ENCODE measurements at regions not wholly inside any gene's neighbourhood (a gene's known extent, or its start where the extent isn't known, plus 50 kb on each side); places are given as distances from the start of the nearest gene placed in this dataset.

DNA sequence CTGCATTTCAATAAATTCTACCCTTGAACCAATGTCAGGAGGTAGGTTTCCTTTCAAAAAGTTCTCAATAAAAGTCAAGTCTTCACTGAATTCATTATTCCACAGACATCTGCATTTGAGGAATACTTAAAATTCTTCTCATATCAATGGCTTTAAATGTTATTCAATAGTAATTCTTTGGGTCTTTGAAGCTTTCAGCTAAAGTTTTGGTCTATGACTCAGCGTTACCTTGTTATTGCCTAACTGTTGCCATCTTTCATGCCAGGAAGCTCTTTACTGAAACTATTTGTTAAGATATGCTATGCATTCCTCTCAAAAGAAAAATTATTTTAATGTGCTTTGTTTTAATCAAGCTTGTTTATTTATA, 170.5 kb downstream of the NNT start:
- Histone ChIP-seq H3F3A (ENCODE audit: insufficient read depth) (peaks cover 21% of the 10 kb centered on the region), H3K36me3 (ENCODE audit: low read depth) (no peaks in the 10 kb centered on the region), H3K4me3 (peak overlapping the region; percentile 4; the same call in 1 of the 2 replicates), H3K79me2 (ENCODE audit: insufficient read depth) (no peaks in the 10 kb centered on the region), H2AFZ (peak overlapping the region; percentile 48), H3K9ac (0 out of 2 replicates have a peak overlapping the region, but pooled peaks have one; percentile 26), H4K20me1 (ENCODE audit: insufficient read depth) (no peaks in the 10 kb centered on the region), H3K9me2 (ENCODE audit: insufficient read depth) (no peaks in the 10 kb centered on the region), H3K9me3 (ENCODE audit: low read depth) (no peaks in the 10 kb centered on the region), H3K27ac (peak overlapping the region; percentile 73), H3K4me2 (ENCODE audit: unreplicated experiment) (peak overlapping the region; percentile 60), H3K4me1 (ENCODE audit: insufficient read depth) (peaks cover 45% of the 10 kb centered on the region), H3K27me3 (replicated peaks; ENCODE audit: insufficient read depth) (no peaks in the 10 kb centered on the region)
- TF ChIP-seq EZH2phosphoT487 (IDR thresholded peaks at IDR 0.05; ENCODE audit: insufficient read depth, low read depth) (no peak), EZH2 (IDR thresholded peaks at IDR 0.05; ENCODE audit: insufficient read depth, poor library complexity, severe bottlenecking) (no peak)
- peak; percentile 75 for DNase-seq
- in situ Hi-C loops (cut with MboI) = no loop called here
- WGBS, 2 experiments (ENCODE audit: low coverage in 1 of 2, low lambda C conversion rate in 2 of 2, missing lambda C conversion rate in 2 of 2) = 12 to 26% methylated on average over 1 of the region's 1 CpG

DNA sequence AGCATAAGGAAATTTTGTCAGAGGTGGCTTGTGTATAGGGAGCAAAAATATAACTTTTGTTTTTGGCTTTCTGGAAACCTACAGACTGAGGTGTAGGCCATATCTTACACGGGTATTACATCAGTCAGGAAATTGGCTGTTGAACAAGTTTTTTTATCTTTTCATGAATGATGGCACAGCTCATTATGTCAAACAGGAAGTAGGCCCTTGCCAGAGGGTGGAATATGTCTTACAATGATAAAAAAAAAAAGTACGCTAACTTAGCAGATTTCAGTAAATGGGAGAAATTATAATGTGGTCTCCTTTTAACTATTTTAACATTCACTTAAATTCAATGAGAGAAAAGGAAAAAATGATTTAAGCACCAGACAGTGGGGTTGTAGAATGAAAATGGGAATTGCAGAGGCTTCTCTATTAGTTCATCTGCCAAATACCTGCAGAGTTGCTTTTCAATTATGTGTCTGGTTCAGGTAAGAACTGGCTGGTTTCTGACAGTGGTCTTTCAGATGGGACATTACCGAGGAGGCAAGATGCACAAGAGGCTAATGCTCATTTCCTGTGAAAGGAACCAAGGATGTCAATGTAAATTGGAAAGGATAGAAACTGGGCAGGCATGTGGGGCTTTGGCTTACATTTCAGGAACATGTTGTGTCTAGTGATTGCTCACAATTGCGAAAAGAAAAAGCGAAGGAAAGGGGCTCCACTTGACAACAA, 169.9 kb downstream of the NNT start:
- H4K20me1 ChIP-seq (ENCODE audit: insufficient read depth) = no peaks in the 10 kb centered on the region
- in situ Hi-C loops (cut with MboI) = no loop called here
- peak overlapping the region; percentile 48 for H2AFZ ChIP-seq
- TF ChIP-seq EZH2phosphoT487 (IDR thresholded peaks at IDR 0.05; ENCODE audit: insufficient read depth, low read depth) (no peak), EZH2 (IDR thresholded peaks at IDR 0.05; ENCODE audit: insufficient read depth, poor library complexity, severe bottlenecking) (no peak)
- H3K27me3 ChIP-seq (replicated peaks; ENCODE audit: insufficient read depth) = no peaks in the 10 kb centered on the region
- peaks cover 21% of the 10 kb centered on the region for H3F3A ChIP-seq (ENCODE audit: insufficient read depth)
- H3K9ac ChIP-seq = peak overlapping the region; percentile 42
- H3K79me2 ChIP-seq (ENCODE audit: insufficient read depth) = no peaks in the 10 kb centered on the region
- peak; percentile 56 for DNase-seq
- 57 to 60% methylated on average over 5 of the region's 5 CpGs for WGBS, 2 experiments (ENCODE audit: low coverage in 1 of 2, low lambda C conversion rate in 2 of 2, missing lambda C conversion rate in 2 of 2)
- no peaks in the 10 kb centered on the region for H3K9me2 ChIP-seq (ENCODE audit: insufficient read depth)
- H3K4me2 ChIP-seq (ENCODE audit: unreplicated experiment) = peak overlapping the region; percentile 60
- no peaks in the 10 kb centered on the region for H3K9me3 ChIP-seq (ENCODE audit: low read depth)
- H3K36me3 ChIP-seq (ENCODE audit: low read depth) = no peaks in the 10 kb centered on the region
- H3K4me3 ChIP-seq = peak overlapping the region; percentile 4; the same call in 1 of the 2 replicates
- peak overlapping the region; percentile 73 for H3K27ac ChIP-seq
- peaks cover 45% of the 10 kb centered on the region for H3K4me1 ChIP-seq (ENCODE audit: insufficient read depth)

DNA sequence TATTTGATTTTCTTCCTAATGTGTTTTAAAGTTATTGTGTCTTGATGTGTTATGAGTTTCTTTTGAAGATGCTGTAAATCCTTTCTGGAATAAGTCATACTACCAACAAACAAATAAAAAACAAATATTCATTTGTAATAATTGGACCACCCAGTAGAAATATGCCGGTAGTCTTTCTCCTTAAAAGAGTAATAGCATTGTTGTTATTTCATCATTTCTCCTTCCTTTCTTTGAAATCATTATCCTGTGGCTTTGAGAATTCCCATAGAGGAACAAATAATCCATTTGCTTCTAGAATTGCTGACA, 169.4 kb downstream of the NNT start:
- peak overlapping the region; percentile 60 for H3K4me2 ChIP-seq (ENCODE audit: unreplicated experiment)

DNA sequence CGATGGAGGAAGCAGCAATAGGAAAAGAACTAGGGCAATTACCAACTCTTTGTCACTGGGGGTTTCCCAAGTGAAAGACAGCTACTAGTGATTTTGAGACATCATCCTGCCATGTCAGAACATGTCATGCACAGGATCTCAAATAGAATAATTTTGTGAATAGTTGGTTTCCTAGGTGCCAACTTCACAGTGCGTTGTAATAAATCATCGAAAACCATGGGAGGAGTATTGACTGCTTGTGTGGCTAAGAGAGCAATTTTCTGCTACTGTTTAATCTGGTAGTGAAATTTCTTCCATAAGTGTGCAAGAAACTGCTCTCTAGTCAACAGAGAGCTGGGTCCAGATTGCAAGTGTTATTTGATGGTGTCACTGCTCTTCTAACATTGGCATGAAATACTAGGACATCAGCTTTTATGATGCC, 168.6 kb downstream of the NNT start:
- 83 to 88% methylated on average over 3 of the region's 3 CpGs for WGBS, 2 experiments (ENCODE audit: low coverage in 1 of 2, low lambda C conversion rate in 2 of 2, missing lambda C conversion rate in 2 of 2)
- Histone ChIP-seq H3K79me2 (ENCODE audit: insufficient read depth) (no peaks in the 10 kb centered on the region), H3K27me3 (replicated peaks; ENCODE audit: insufficient read depth) (no peaks in the 10 kb centered on the region), H3K9me2 (ENCODE audit: insufficient read depth) (no peaks in the 10 kb centered on the region), H3K4me2 (ENCODE audit: unreplicated experiment) (no peak overlapping the region), H3K4me3 (no peak overlapping the region), H4K20me1 (ENCODE audit: insufficient read depth) (no peaks in the 10 kb centered on the region), H3K9ac (no peak overlapping the region), H3K27ac (no peak overlapping the region), H2AFZ (no peak overlapping the region), H3K9me3 (ENCODE audit: low read depth) (no peaks in the 10 kb centered on the region), H3K36me3 (ENCODE audit: low read depth) (no peaks in the 10 kb centered on the region), H3F3A (ENCODE audit: insufficient read depth) (peaks cover 21% of the 10 kb centered on the region), H3K4me1 (ENCODE audit: insufficient read depth) (peaks cover 45% of the 10 kb centered on the region)
- no peak for TF ChIP-seq EZH2phosphoT487 (IDR thresholded peaks at IDR 0.05; ENCODE audit: insufficient read depth, low read depth)
- TF ChIP-seq EZH2 (IDR thresholded peaks at IDR 0.05; ENCODE audit: insufficient read depth, poor library complexity, severe bottlenecking) = no peak
- in situ Hi-C loops (cut with MboI) = no loop called here
- no peak for DNase-seq

More for the DNA sequence above, 169.4 kb downstream of the NNT start:
- Histone ChIP-seq H2AFZ (peak overlapping the region; percentile 48), H3K79me2 (ENCODE audit: insufficient read depth) (no peaks in the 10 kb centered on the region), H3K9me3 (ENCODE audit: low read depth) (no peaks in the 10 kb centered on the region), H3K36me3 (ENCODE audit: low read depth) (no peaks in the 10 kb centered on the region), H3K4me3 (no peak overlapping the region), H3K27ac (peak overlapping the region; percentile 73), H3K9me2 (ENCODE audit: insufficient read depth) (no peaks in the 10 kb centered on the region), H3K4me1 (ENCODE audit: insufficient read depth) (peaks cover 45% of the 10 kb centered on the region), H4K20me1 (ENCODE audit: insufficient read depth) (no peaks in the 10 kb centered on the region), H3K9ac (peak overlapping the region; percentile 42), H3F3A (ENCODE audit: insufficient read depth) (peaks cover 21% of the 10 kb centered on the region), H3K27me3 (replicated peaks; ENCODE audit: insufficient read depth) (no peaks in the 10 kb centered on the region)
- TF ChIP-seq EZH2phosphoT487 (IDR thresholded peaks at IDR 0.05; ENCODE audit: insufficient read depth, low read depth) (no peak), EZH2 (IDR thresholded peaks at IDR 0.05; ENCODE audit: insufficient read depth, poor library complexity, severe bottlenecking) (no peak)
- in situ Hi-C loops (cut with MboI) = no loop called here
- 82 to 86% methylated on average over 1 of the region's 1 CpG for WGBS, 2 experiments (ENCODE audit: low coverage in 1 of 2, low lambda C conversion rate in 2 of 2, missing lambda C conversion rate in 2 of 2)
- no peak for DNase-seq
